ENCODE measurements at regions not wholly inside any gene's neighbourhood (a gene's known extent, or its start where the extent isn't known, plus 50 kb on each side); places are given as distances from the start of the nearest gene placed in this dataset.

- TF ChIP-seq ZNF468 (CRISPR knock-in tag; IDR thresholded peaks at IDR 0.05) (no peak), BRCA1 (CRISPR knock-in tag; IDR thresholded peaks at IDR 0.05) (0 out of 2 replicates have a peak, but pooled peaks have one; percentile 20), ATF7-NPFF (CRISPR knock-in tag; IDR thresholded peaks at IDR 0.05; ENCODE audit: low read depth) (no peak), SIN3A (IDR thresholded peaks at IDR 0.05; ENCODE audit: borderline replicate concordance, low read depth, low read length) (no peak), NONO (IDR thresholded peaks at IDR 0.05) (no peak), NONO (CRISPR knock-in tag; conservative IDR thresholded peaks at IDR 0.05) (peak; percentile 53; the same call in 1 of the 2 replicates), ZNF569 (CRISPR knock-in tag; IDR thresholded peaks at IDR 0.05; ENCODE audit: borderline replicate concordance) (no peak), HOXA3 (CRISPR knock-in tag; IDR thresholded peaks at IDR 0.05) (peak; percentile 58), SCMH1 (CRISPR knock-in tag; IDR thresholded peaks at IDR 0.05; ENCODE audit: borderline replicate concordance) (no peak), PTBP1 (IDR thresholded peaks at IDR 0.05; ENCODE audit: low read depth, low read length, poor library complexity, severe bottlenecking) (no peak), MBD4 (IDR thresholded peaks at IDR 0.05; ENCODE audit: borderline replicate concordance, low read length) (peak; percentile 83; the same call in 1 of the 2 replicates), PITX1 (CRISPR knock-in tag; IDR thresholded peaks at IDR 0.05) (peak; percentile 25; the same call in 1 of the 2 replicates), ZNF143 (CRISPR knock-in tag; IDR thresholded peaks at IDR 0.05) (no peak), ISX (CRISPR knock-in tag; conservative IDR thresholded peaks at IDR 0.05) (no peak), PHF21A (CRISPR knock-in tag; IDR thresholded peaks at IDR 0.05) (peak; percentile 62; the same call in 1 of the 2 replicates), KLF15 (CRISPR knock-in tag; IDR thresholded peaks at IDR 0.05; ENCODE audit: borderline replicate concordance) (no peak), ARID3A (IDR thresholded peaks at IDR 0.05; ENCODE audit: low read depth, low read length) (peak; percentile 94), TEAD3 (CRISPR knock-in tag; optimal IDR thresholded peaks at IDR 0.05; ENCODE audit: borderline replicate concordance) (peak; percentile 84), EHMT2 (IDR thresholded peaks at IDR 0.05; ENCODE audit: borderline replicate concordance, low read depth, low read length) (peak; percentile 98), PHB2 (IDR thresholded peaks at IDR 0.05; ENCODE audit: partially characterized antibody) (no peak), ZNF12 (CRISPR knock-in tag; IDR thresholded peaks at IDR 0.05) (peak; percentile 81), IKZF1 (IDR thresholded peaks at IDR 0.05) (no peak), FOXP4 (CRISPR knock-in tag; IDR thresholded peaks at IDR 0.05) (peak; percentile 87), ZNF333 (CRISPR knock-in tag; IDR thresholded peaks at IDR 0.05; ENCODE audit: borderline replicate concordance) (no peak), KDM2A (CRISPR knock-in tag; IDR thresholded peaks at IDR 0.05; ENCODE audit: borderline replicate concordance, low read depth) (no peak), IRF1 (CRISPR knock-in tag; IDR thresholded peaks at IDR 0.05; ENCODE audit: low read depth) (no peak), HDAC1 (CRISPR knock-in tag; IDR thresholded peaks at IDR 0.05) (peak; percentile 83), MAFF (IDR thresholded peaks at IDR 0.05; ENCODE audit: low read depth, low read length) (no peak)
Observed at GRCh38 chr2:22055784-22056620, 932.2 kb downstream of the TDRD15 start (continued).

Data from HepG2 (cell line).